Uterus (tissue), 2 donors: ENCODE measurements at regions not wholly inside any gene's neighbourhood (a gene's known extent, or its start where the extent isn't known, plus 50 kb on each side); places are given as distances from the start of the nearest gene placed in this dataset.
"Not testable (repeated sequence)": the region's sequence is repeated elsewhere in the genome, so short reads cannot be mapped to it uniquely, and the experiment has no call there.

Experiments
- CTCF ChIP-seq, 4 experiments: fragments of 200-600 bp in 2 of 4; fragments of 450-650 bp in 2 of 4; sonication (generic) in 2 of 4; IDR thresholded peaks; one replicate each; pipeline ENCODE4 v1.5.1; 2016 to 2019; ENCODE audit warnings: antibody characterized with exemption in 4 of 4, mild to moderate bottlenecking in 2 of 4, moderate library complexity in 1 of 4
- POLR2A ChIP-seq, 2 donors: fragments of 450-650 bp; IDR thresholded peaks; one replicate each; pipeline ENCODE4 v1.6.1; 2016; ENCODE audit warnings: antibody characterized with exemption in 2 of 2, mild to moderate bottlenecking in 1 of 2, moderate library complexity in 1 of 2

- not testable (repeated sequence) for TF ChIP-seq CTCF, POLR2A (IDR thresholded peaks at IDR 0.05)
Measured at GRCh38 chr2:91476936-91477246, 2785.4 kb downstream of the RPIA start.
